Cardiac fibroblast (primary cell): ENCODE measurements at regions not wholly inside any gene's neighbourhood (a gene's known extent, or its start where the extent isn't known, plus 50 kb on each side); places are given as distances from the start of the nearest gene placed in this dataset.
"Not testable (repeated sequence)": the region's sequence is repeated elsewhere in the genome, so short reads cannot be mapped to it uniquely, and the experiment has no call there.

Source experiments
- DNase-seq, 2 donors: peaks; one replicate each; pipeline versions ENCODE4 v3.0.0 to v3.0.0-alpha.2; 2010; ENCODE audit warnings: low read depth in 2 of 2
- H3K4me3 ChIP-seq, 2 donors: replicated peaks in 1 of 2; 1 replicate in 1 of 2; 2 replicates in 1 of 2; pipeline ENCODE4 v1.5.1; 2011; ENCODE audit warnings: low read depth in 2 of 2, low read length in 2 of 2, mild to moderate bottlenecking in 2 of 2, moderate library complexity in 1 of 2
- CTCF ChIP-seq: IDR thresholded peaks from one replicate; pipeline ENCODE4 v1.5.1; 2011; ENCODE audit warnings: low read depth, mild to moderate bottlenecking, low read length, inconsistent platforms

DNA sequence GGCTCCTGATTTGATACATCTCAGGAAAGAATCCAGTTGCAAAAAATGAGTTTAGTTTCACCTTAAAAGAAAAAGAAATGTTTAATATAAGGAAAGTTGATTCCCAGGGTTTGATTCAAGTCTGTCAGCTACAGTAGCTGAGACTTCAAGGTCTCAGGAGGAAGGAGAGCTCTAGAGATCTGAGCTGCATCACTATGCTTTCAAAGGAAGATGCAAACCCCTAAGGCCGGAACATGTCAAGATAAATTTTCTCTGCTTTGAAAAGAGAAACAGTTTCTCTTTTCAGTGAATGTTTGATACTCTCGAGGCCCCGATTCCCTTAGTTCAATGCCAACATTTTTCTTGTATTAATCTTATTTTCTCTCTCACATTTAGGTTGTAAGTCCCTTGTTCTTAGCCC is 128.6 kb downstream of the RGPD3 start:
- TF ChIP-seq CTCF, result no peak
- no peak overlapping the region for H3K4me3 ChIP-seq
- DNase-seq, result no peak

GRCh38 chr2:106339132-106339531 is 129.1 kb downstream of the RGPD3 start:
- TF ChIP-seq CTCF, result no peak
- no peak overlapping the region for H3K4me3 ChIP-seq
- no peak for DNase-seq

GRCh38 chr2:106338043-106338442 is 130.2 kb downstream of the RGPD3 start:
- H3K4me3 ChIP-seq, result no peak overlapping the region
- no peak for TF ChIP-seq CTCF
- no peak for DNase-seq

GRCh38 chr2:106336737-106337136 is 131.5 kb downstream of the RGPD3 start:
- TF ChIP-seq CTCF, result no peak
- no peak for DNase-seq
- no peak overlapping the region for H3K4me3 ChIP-seq

DNA sequence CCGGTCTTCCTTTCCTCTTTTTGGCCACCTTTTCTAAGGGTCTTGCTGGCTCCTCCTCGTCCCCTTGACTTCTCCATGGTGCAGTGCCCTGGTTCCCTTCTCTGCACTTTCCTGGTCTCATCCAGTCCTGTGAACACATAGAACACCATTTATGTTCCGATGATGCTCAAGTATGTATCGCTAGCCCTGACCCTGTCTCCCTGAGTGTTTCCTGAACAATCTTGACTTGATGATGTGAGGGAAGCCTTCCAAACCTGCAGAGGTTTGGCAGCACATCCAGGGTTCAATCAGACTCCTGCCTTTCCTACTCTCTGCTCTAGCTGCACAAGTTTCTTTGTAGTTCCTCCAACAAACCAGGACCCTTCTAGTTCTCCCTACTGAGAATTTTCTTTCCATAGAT is 132.1 kb downstream of the RGPD3 start:
- no peak for TF ChIP-seq CTCF
- no peak overlapping the region for H3K4me3 ChIP-seq
- DNase-seq, result no peak

- DNase-seq, result no peak
- TF ChIP-seq CTCF, result no peak
- no peak overlapping the region for H3K4me3 ChIP-seq
Measured at GRCh38 chr2:106334802-106335201, 133.4 kb downstream of the RGPD3 start.

GRCh38 chr2:106333253-106333873 is 134.8 kb downstream of the RGPD3 start:
- DNase-seq, H3K4me3 ChIP-seq: not testable (repeated sequence)
